GM12891 (cell line): ENCODE measurements at regions not wholly inside any gene's neighbourhood (a gene's known extent, or its start where the extent isn't known, plus 50 kb on each side); places are given as distances from the start of the nearest gene placed in this dataset.
"Not testable (repeated sequence)": the region's sequence is repeated elsewhere in the genome, so short reads cannot be mapped to it uniquely, and the experiment has no call there.

ENCODE experiments used
- DNase-seq: peaks from one replicate; pipeline ENCODE4 v3.0.0; 2011; ENCODE audit warnings: low spot score; ENCODE audit not compliant: insufficient read length
- FAIRE-seq: peaks from 2 replicates; lab custom pipeline; 2011; peaks lifted over from hg19 to GRCh38; lab: Jason Lieb, UNC
- PAX5 ChIP-seq: IDR thresholded peaks from 2 replicates; pipeline ENCODE4 v1.6.1; 2011; ENCODE audit warnings: low read length, moderate library complexity, mild to moderate bottlenecking; ENCODE audit not compliant: insufficient read depth, severe bottlenecking
- POLR2A ChIP-seq: IDR thresholded peaks from 2 replicates; pipeline ENCODE4 v1.6.1; 2011; ENCODE audit warnings: low read depth, low read length, control low read depth
- POLR2AphosphoS5 ChIP-seq: IDR thresholded peaks from 2 replicates; pipeline ENCODE4 v1.6.1; 2011; ENCODE audit warnings: low read depth, low read length, control low read depth
- POU2F2 ChIP-seq: IDR thresholded peaks from 2 replicates; pipeline ENCODE4 v1.6.1; 2011; ENCODE audit warnings: low read depth, mild to moderate bottlenecking, control low read depth, low read length, moderate library complexity
- SPI1 ChIP-seq: IDR thresholded peaks from 2 replicates; pipeline ENCODE4 v1.6.1; 2011; ENCODE audit warnings: low read depth, low read length, control low read depth
- TAF1 ChIP-seq: IDR thresholded peaks from 2 replicates; pipeline ENCODE4 v1.6.1; 2011; ENCODE audit warnings: low read depth, low read length, control low read depth

DNA sequence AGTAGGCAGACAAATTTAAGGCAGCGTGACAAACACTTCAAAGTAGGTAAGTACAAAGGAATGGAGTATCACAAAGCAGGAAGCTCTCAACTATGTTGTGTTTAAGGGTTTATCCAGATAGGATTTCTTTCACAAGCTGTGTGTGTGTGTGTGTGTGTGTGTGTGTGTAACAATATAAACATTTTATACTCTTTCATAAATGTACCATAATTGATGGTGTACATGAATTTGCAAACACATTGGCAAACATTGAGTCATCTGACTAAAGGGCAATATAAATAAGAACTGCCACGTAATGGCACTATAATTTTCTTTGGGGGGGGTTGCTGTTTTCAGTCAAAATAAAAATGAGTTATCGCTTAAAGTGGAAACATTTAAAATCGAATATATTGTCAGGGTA is 1004.4 kb upstream of the DDX18 start:
- no peak for FAIRE-seq
- TF ChIP-seq POLR2AphosphoS5, result no peak
- TF ChIP-seq SPI1, result no peak
- TF ChIP-seq TAF1, result no peak
- TF ChIP-seq POU2F2, result no peak
- TF ChIP-seq PAX5, result no peak
- TF ChIP-seq POLR2A, result no peak
- no peak for DNase-seq

DNA sequence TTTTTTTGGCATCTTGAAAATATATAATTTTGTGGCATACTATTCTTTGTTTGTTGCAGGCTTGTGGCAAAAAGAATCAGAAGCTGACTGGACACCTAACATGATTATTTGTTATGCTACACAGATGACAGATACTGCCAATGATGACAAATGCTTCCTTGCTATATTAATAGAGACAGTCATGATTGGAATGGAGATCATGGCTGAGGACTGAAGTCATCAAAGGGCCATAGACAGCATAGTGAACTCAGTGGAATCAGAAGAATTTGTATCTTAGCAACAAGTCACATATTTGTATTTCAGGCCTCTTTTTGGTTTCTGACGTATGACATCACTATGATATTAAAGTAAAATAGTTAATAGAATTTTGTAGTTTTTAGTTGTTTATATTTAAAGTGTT is 1003.8 kb upstream of the DDX18 start:
- FAIRE-seq, result no peak
- no peak for DNase-seq
- TF ChIP-seq SPI1 (no peak), POLR2AphosphoS5 (no peak), POU2F2 (no peak), PAX5 (no peak), TAF1 (no peak), POLR2A (no peak)

DNA sequence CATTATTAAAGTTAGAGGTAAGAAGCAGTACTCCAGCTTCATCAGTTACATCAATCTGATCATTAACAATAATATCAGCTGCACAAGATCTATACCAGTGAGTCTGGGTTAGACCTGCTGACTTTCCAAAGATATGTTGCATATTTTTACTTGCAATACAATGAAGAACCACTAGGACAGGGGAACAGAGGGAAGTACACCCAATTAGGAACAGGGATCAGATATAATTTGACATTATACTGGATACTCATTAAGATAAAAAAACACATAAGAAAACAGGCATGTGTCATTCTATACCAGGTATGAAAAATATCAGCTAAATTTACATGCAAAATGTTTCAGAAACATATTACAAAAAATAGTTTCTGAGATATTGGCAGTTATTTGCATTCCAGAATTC is 995.1 kb upstream of the DDX18 start:
- TF ChIP-seq TAF1 (no peak), POLR2AphosphoS5 (no peak), SPI1 (no peak), PAX5 (no peak), POLR2A (no peak), POU2F2 (no peak)
- DNase-seq (no peak), FAIRE-seq (no peak)

DNA sequence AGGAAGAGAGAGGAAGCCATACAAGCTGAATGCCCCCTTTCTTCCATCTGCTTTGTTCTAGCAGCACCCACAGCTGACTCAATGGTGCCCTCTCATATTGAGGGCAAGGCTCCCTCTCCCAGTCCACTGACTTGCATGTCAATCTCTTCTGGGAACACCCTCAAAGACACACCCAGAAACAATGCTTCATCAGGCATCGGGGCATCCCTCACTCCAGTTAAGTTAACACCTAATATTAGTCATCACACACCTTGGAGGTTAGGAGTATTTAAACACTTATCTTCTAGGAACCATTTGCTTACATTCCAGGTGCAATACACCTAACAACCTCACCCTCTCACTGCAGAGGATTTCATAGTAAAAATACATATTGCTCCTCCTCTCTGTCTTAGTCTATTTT is 993.5 kb upstream of the DDX18 start:
- TF ChIP-seq PAX5 (no peak), TAF1 (no peak), POU2F2 (no peak), POLR2AphosphoS5 (no peak), POLR2A (no peak), SPI1 (no peak)
- FAIRE-seq (no peak), DNase-seq (no peak)

DNA sequence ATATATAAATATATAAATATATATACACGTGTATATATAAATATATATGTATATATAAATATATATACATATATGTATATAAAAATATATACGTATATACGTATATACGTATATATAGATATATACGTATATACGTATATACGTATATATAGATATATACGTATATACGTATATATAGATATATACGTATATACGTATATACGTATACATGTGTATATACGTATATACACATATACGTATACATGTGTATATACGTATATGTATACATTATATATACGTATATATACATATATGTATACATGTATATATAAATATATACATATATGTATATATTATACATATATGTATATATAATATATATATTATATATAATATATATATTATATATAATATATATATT is 984.9 kb upstream of the DDX18 start:
- FAIRE-seq, DNase-seq: not testable (repeated sequence)

DNA sequence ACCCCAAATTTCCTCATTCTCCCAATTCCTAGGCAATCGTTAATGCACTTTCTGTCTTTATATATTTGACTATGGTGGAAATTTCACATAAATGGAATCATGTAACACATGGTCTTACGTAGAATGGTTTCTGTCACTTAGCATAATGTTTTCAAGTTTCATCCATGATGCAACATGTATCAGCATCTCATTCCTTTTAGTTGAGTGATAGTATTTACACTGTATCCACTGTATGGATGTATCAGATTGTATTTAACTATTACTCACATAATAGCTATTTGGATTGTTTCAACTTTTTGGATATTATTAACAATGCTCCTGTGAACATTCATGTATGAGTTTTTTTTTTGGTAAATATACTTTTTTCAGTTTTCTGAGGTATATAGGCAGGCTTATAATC is 982.3 kb upstream of the DDX18 start:
- DNase-seq (no peak), FAIRE-seq (no peak)
- TF ChIP-seq TAF1, result no peak
- no peak for TF ChIP-seq SPI1
- TF ChIP-seq PAX5, result no peak
- no peak for TF ChIP-seq POLR2AphosphoS5
- TF ChIP-seq POU2F2, result no peak

DNA sequence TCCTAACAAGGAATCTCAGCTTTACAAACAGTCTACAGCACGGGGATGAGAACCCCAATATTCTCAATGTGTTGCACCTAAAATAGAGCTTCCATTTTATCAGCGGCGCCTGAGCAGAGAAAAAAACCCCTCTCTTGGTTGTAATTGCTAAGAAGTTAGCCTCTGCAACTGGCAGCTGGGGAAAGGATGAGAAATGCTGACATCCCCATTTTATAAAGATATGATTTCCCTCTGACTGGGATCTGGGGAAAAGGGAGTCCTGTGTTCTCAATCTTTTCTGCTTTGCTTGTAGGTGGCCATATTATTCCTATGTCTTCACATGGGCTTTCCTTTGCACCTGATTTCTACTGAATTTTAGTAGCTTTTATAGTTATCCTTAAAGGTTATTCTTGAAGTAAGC is 981.4 kb upstream of the DDX18 start:
- DNase-seq (no peak), FAIRE-seq (no peak)
- TF ChIP-seq POLR2AphosphoS5 (no peak), POU2F2 (no peak), SPI1 (no peak), TAF1 (no peak), PAX5 (no peak), POLR2A (no peak)

DNA sequence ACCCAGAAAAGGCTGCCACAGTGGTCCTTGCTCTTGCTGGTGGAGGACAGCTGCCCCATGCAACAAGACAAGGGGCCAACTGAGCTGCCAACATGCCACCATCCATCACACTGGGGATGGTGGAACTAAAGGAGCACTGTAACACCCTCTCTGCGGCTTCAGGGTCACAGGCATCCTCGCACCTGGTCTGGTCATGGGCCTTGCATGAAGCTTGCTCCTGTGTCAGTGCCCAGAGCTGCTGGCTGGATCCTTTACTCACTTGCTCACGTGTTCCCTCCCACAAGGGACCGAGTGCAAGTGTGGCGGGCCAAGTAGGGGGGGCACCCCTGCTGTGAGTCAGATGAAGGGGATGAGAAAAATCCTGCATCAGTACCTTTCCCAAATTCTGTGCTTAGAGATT is 972.3 kb upstream of the DDX18 start:
- TF ChIP-seq SPI1 (no peak), POU2F2 (no peak), PAX5 (no peak), POLR2AphosphoS5 (no peak), POLR2A (no peak), TAF1 (no peak)
- no peak for FAIRE-seq
- DNase-seq, result no peak

DNA sequence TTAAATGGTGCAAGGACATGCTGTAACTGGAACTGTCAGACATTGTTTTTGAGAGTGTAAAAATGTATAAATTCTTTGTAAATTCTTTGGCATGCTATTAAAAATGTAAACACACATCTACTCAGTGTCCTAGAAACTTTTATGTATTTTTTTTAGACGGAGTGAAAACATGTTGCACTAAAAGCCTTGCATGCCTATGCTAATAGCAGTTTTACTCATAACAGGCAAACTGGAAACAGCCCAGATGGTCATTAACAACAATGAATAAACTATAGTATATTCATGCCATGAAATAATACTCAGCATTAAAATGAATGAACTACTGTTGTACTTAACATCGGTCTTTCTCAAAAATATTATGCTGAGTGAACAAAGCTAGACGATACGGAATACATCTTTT is 954.8 kb upstream of the DDX18 start:
- DNase-seq, result no peak
- TF ChIP-seq TAF1, result no peak
- TF ChIP-seq POLR2AphosphoS5, result no peak
- no peak for TF ChIP-seq POLR2A
- no peak for TF ChIP-seq PAX5
- no peak for TF ChIP-seq POU2F2
- TF ChIP-seq SPI1, result no peak
- FAIRE-seq, result no peak

DNA sequence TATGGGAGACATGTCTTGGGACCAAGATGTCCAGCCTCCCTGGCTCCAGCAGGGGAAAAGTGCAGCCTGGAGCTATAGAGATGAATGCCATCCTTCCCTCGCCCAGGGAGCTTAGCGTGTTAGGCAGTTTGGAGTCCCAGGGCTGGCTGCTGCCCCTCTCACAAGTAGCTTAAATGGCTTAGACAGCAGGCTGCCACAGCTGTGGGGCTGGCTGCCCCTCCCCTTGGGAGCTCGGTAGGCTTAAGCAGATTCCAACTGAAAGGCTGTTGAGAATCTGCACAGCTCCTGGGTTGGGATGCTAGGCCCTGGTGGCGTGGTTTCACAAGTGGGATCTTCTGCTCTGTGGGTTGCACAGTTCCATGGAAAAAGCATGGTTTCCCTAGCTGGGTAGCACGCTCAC is 940.5 kb upstream of the DDX18 start:
- DNase-seq, result no peak
- TF ChIP-seq POLR2AphosphoS5, result no peak
- no peak for TF ChIP-seq SPI1
- TF ChIP-seq PAX5, result no peak
- no peak for TF ChIP-seq POLR2A
- no peak for TF ChIP-seq TAF1
- no peak for TF ChIP-seq POU2F2
- no peak for FAIRE-seq

DNA sequence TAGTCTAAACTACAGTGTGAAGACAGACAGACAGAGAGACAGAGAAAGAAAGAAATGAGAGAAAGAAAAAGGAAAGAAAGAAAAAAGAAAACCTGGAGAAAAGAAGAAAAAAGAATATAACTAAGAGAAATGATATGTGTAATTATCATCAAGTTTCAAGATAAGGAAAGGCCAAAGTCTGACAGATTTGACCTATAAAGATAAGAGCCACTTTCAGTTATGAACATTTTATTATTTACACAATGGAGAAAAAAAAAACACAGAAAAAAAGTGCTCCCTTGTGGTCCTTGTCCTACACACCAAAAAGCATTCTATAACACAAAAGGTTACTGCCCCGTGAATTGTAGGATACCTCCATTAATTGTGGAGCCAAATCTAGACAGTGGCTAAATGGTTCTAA is 937.2 kb upstream of the DDX18 start:
- DNase-seq, result no peak
- TF ChIP-seq PAX5, result no peak
- TF ChIP-seq TAF1, result no peak
- TF ChIP-seq POLR2AphosphoS5, result no peak
- TF ChIP-seq POLR2A, result no peak
- no peak for TF ChIP-seq SPI1
- TF ChIP-seq POU2F2, result no peak
- no peak for FAIRE-seq
